RCC 7860 (cell line): ENCODE measurements at regions not wholly inside any gene's neighbourhood (a gene's known extent, or its start where the extent isn't known, plus 50 kb on each side); places are given as distances from the start of the nearest gene placed in this dataset.

Experiments used
- DNase-seq: peaks from one replicate; pipeline ENCODE4 v3.0.0-alpha.2; 2015; ENCODE audit warnings: low spot score
- FAIRE-seq: peaks from 2 replicates; lab custom pipeline; 2012; peaks lifted over from hg19 to GRCh38; lab: Jason Lieb, UNC

DNA sequence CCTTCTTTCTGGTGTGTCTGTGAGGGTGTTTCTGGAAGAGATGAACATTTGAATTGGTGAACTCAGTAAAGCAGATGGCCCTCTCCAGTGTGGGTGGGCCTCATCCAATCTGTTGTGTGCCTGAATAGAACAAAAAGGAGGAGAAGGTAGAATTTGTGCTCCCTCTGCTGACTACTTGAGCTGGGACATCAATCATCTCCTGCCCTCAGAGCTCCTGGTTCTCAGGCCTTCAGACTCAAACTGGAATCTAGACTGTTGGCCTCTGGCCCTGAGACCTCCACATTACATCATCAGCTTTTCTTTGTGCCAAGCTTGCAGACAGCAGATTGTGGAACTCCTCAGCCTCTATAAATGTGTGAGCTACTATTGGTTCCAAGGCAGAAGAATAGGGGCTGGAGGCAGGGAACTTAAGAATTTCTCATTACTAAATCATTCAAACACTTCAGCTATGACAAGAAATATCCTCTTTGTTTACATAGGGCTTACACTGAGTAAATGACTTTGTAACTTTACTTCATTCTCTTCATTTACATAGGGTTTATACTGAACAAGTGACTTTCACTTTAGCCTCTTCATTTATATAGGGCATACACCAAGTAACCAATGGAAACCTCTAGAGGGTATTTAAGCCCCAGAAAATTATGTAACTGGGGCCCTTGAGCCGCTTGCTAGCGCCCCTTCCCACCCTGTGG is 86.9 kb upstream of the NWD2 start:
- DNase-seq = no peak
- FAIRE-seq = no peak

- DNase-seq = no peak
- FAIRE-seq = no peak
Observed at GRCh38 chr4:37160653-37161052, 83.9 kb upstream of the NWD2 start.

- FAIRE-seq = no peak
Observed at GRCh38 chr4:37165844-37166243, 78.7 kb upstream of the NWD2 start.

GRCh38 chr4:37169956-37170355 is 74.6 kb upstream of the NWD2 start:
- no peak for DNase-seq
- FAIRE-seq = no peak

More at GRCh38 chr4:37165844-37166243, 78.7 kb upstream of the NWD2 start:
- no peak for DNase-seq

DNA sequence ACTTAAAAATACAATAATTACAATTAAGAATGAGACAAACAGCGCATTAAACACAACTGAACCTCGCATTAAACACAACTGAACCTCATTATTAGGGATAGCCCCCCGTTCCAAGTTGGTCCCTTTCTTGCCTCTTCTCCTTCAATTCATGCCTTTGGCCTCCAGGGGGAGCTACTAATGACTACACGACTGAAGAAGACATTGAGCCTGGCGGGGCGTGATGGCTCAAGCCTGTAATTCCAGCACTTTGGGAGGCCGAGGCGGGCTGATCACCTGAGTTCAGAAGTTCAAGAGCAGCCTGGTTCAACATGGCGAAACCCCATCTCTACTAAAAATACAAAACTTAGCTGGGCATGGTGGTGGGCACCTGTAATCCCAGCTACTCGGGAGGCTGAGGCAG is 56.4 kb upstream of the NWD2 start:
- no peak for FAIRE-seq
- no peak for DNase-seq
